ENCODE measurements at regions not wholly inside any gene's neighbourhood (a gene's known extent, or its start where the extent isn't known, plus 50 kb on each side); places are given as distances from the start of the nearest gene placed in this dataset.

GRCh38 chr16:72384651-72385050, 212.7 kb upstream of the PMFBP1 start:
- in situ Hi-C loops (cut with MboI; ENCODE audit: low sequenced_read_pairs in 4 of 4) = no loop called here

DNA sequence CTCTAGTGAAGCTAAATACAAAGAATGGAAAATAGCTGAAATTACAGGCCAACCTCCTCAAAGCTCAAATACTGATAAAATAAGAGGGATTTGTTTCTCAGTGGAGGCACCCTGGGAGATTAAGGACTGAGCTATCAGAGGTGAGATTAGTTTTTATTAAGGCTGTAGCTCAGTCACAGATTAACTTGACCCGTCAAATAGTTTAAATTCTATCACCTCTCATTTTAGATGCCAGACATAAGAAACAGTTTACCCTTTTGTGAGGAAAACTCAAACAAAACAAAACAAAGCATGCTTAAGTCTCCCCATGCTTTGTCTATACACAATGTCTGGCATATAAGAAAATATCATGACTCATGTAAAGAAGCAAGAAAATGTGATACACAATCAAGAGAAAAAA, 208.3 kb upstream of the PMFBP1 start:
- no peak for ATAC-seq
- intact Hi-C loops (cut with DNase I; ENCODE audit: low total_unique reads) = no loop called here

More at GRCh38 chr16:72384651-72385050, 212.7 kb upstream of the PMFBP1 start:
- H3K4me1 ChIP-seq = no peaks in the 10 kb centered on the region
- ATAC-seq = no peak
- DNase-seq = no peak
- no peaks in the 10 kb centered on the region for H3K36me3 ChIP-seq
- peaks cover 0 to 3% (median 0%) of the 10 kb centered on the region in 3 donors for H3K9me3 ChIP-seq
- H3K27me3 ChIP-seq = no peaks in the 10 kb centered on the region
- TF ChIP-seq, protein P1, sequence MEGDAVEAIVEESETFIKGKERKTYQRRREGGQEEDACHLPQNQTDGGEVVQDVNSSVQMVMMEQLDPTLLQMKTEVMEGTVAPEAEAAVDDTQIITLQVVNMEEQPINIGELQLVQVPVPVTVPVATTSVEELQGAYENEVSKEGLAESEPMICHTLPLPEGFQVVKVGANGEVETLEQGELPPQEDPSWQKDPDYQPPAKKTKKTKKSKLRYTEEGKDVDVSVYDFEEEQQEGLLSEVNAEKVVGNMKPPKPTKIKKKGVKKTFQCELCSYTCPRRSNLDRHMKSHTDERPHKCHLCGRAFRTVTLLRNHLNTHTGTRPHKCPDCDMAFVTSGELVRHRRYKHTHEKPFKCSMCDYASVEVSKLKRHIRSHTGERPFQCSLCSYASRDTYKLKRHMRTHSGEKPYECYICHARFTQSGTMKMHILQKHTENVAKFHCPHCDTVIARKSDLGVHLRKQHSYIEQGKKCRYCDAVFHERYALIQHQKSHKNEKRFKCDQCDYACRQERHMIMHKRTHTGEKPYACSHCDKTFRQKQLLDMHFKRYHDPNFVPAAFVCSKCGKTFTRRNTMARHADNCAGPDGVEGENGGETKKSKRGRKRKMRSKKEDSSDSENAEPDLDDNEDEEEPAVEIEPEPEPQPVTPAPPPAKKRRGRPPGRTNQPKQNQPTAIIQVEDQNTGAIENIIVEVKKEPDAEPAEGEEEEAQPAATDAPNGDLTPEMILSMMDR (IDR thresholded peaks at IDR 0.05 in 4 of 5, conservative IDR thresholded peaks at IDR 0.05 in 1 of 5) = no peak
- TF ChIP-seq POLR2A (IDR thresholded peaks at IDR 0.05) = no peak
- intact Hi-C loops (cut with DNase I; ENCODE audit: low total_unique reads) = no loop called here
- H3K27ac ChIP-seq = no peak overlapping the region
- no peak overlapping the region for H3K4me3 ChIP-seq

GRCh38 chr16:72373201-72373600, 201.2 kb upstream of the PMFBP1 start:
- intact Hi-C loops (cut with DNase I; ENCODE audit: low total_unique reads) = no loop called here
- no peaks in the 10 kb centered on the region for H3K9me3 ChIP-seq

More for the DNA sequence above, 208.3 kb upstream of the PMFBP1 start:
- H3K4me1 ChIP-seq = no peaks in the 10 kb centered on the region
- H3K36me3 ChIP-seq = no peaks in the 10 kb centered on the region
- H3K4me3 ChIP-seq = no peak overlapping the region
- no peak for TF ChIP-seq POLR2A (IDR thresholded peaks at IDR 0.05)
- TF ChIP-seq, protein P1 (IDR thresholded peaks at IDR 0.05 in 4 of 5, conservative IDR thresholded peaks at IDR 0.05 in 1 of 5) = no peak
- no peaks in the 10 kb centered on the region for H3K27me3 ChIP-seq
- no peaks in the 10 kb centered on the region for H3K9me3 ChIP-seq
- DNase-seq = no peak
- in situ Hi-C loops (cut with MboI; ENCODE audit: low sequenced_read_pairs in 4 of 4) = no loop called here
- no peak overlapping the region for H3K27ac ChIP-seq

GRCh38 chr16:72372087-72373045, 200.4 kb upstream of the PMFBP1 start:
- Histone ChIP-seq H3K9me3 (no peaks in the 10 kb centered on the region), H3K36me3 (no peaks in the 10 kb centered on the region), H3K4me3 (no peak overlapping the region), H3K27me3 (no peaks in the 10 kb centered on the region), H3K4me1 (no peaks in the 10 kb centered on the region), H3K27ac (no peak overlapping the region)
- in situ Hi-C loops (cut with MboI; ENCODE audit: low sequenced_read_pairs in 4 of 4) (no loop called here), intact Hi-C loops (cut with DNase I; ENCODE audit: low total_unique reads) (no loop called here)
- ATAC-seq (no peak), DNase-seq (no peak)
- TF ChIP-seq POLR2A (IDR thresholded peaks at IDR 0.05) = no peak
- TF ChIP-seq, protein P1 (IDR thresholded peaks at IDR 0.05 in 4 of 5, conservative IDR thresholded peaks at IDR 0.05 in 1 of 5) = no peak

More at GRCh38 chr16:72373201-72373600, 201.2 kb upstream of the PMFBP1 start:
- Histone ChIP-seq H3K4me3 (no peak overlapping the region), H3K36me3 (no peaks in the 10 kb centered on the region), H3K27me3 (no peaks in the 10 kb centered on the region), H3K27ac (no peak overlapping the region), H3K4me1 (no peaks in the 10 kb centered on the region)
- ATAC-seq = no peak
- no peak for DNase-seq
- TF ChIP-seq, protein P1 (IDR thresholded peaks at IDR 0.05 in 4 of 5, conservative IDR thresholded peaks at IDR 0.05 in 1 of 5) = no peak
- TF ChIP-seq POLR2A (IDR thresholded peaks at IDR 0.05) = no peak
- in situ Hi-C loops (cut with MboI; ENCODE audit: low sequenced_read_pairs in 4 of 4) = no loop called here
